Osteocyte (in vitro differentiated cells): ENCODE measurements at regions not wholly inside any gene's neighbourhood (a gene's known extent, or its start where the extent isn't known, plus 50 kb on each side); places are given as distances from the start of the nearest gene placed in this dataset.

Experiments
- DNase-seq: peaks from one replicate; pipeline ENCODE4 v3.0.0; 2021; ENCODE audit warnings: mixed read lengths; ENCODE audit not compliant: unreplicated experiment; ENCODE audit errors: extremely low spot score
- H3K27ac Mint-ChIP-seq: one replicate; pipeline ENCODE4 v1.8.0; 2021; ENCODE audit warnings: mild to moderate bottlenecking, mixed read lengths; ENCODE audit not compliant: unreplicated experiment
- H3K27me3 Mint-ChIP-seq: one replicate; pipeline ENCODE4 v1.8.0; 2021; ENCODE audit warnings: mixed read lengths; ENCODE audit not compliant: unreplicated experiment
- H3K36me3 Mint-ChIP-seq: one replicate; pipeline ENCODE4 v1.8.0; 2021; ENCODE audit warnings: mixed read lengths; ENCODE audit not compliant: unreplicated experiment
- H3K4me1 Mint-ChIP-seq: one replicate; pipeline ENCODE4 v1.8.0; 2021; ENCODE audit warnings: mixed read lengths; ENCODE audit not compliant: unreplicated experiment
- H3K4me3 Mint-ChIP-seq: one replicate; pipeline ENCODE4 v1.8.0; 2021; ENCODE audit warnings: mild to moderate bottlenecking, moderate library complexity, mixed read lengths; ENCODE audit not compliant: unreplicated experiment
- H3K9me3 Mint-ChIP-seq: one replicate; pipeline ENCODE4 v1.8.0; 2021; ENCODE audit warnings: mixed read lengths; ENCODE audit not compliant: unreplicated experiment
- TF ChIP-seq, protein P1 (sequence below): fragments of 200-600 bp; sonication (generic); IDR thresholded peaks from 2 replicates; pipeline ENCODE4 v1.5.0; 2021; ENCODE audit warnings: antibody characterized with exemption, mild to moderate bottlenecking, moderate library complexity

GRCh38 chr4:147327322-147327721 lies 153.6 kb upstream of the EDNRA start:
- no peak for DNase-seq
- Mint-ChIP-seq H3K9me3 (peaks cover 3% of the 10 kb centered on the region), H3K27me3 (no peaks in the 10 kb centered on the region), H3K4me1 (peaks cover 58% of the 10 kb centered on the region), H3K4me3 (no peak overlapping the region), H3K27ac (peak overlapping the region; percentile 91), H3K36me3 (peaks cover 3% of the 10 kb centered on the region)
- TF ChIP-seq, protein P1, sequence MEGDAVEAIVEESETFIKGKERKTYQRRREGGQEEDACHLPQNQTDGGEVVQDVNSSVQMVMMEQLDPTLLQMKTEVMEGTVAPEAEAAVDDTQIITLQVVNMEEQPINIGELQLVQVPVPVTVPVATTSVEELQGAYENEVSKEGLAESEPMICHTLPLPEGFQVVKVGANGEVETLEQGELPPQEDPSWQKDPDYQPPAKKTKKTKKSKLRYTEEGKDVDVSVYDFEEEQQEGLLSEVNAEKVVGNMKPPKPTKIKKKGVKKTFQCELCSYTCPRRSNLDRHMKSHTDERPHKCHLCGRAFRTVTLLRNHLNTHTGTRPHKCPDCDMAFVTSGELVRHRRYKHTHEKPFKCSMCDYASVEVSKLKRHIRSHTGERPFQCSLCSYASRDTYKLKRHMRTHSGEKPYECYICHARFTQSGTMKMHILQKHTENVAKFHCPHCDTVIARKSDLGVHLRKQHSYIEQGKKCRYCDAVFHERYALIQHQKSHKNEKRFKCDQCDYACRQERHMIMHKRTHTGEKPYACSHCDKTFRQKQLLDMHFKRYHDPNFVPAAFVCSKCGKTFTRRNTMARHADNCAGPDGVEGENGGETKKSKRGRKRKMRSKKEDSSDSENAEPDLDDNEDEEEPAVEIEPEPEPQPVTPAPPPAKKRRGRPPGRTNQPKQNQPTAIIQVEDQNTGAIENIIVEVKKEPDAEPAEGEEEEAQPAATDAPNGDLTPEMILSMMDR: no peak

DNA sequence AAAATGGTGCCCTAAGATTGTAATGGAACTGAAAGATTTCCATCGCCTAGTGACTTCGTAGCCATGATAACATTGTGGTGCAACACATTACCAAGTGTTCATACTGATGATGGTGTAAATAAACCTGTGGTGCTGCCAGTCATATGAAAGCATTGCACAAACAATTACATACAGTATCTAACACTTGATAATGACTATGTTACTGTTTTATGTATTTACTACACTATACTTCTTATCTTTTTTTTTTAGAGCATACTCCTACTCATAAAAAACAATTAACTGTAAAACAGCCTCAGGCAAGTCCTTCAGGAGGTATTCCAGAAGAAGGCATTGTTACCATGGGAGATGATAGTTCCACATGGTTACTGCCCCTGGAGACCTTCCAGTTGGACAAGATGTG lies 152.7 kb upstream of the EDNRA start:
- Mint-ChIP-seq H3K4me3 (no peak overlapping the region), H3K27me3 (no peaks in the 10 kb centered on the region), H3K27ac (no peak overlapping the region), H3K4me1 (peaks cover 63% of the 10 kb centered on the region), H3K9me3 (peaks cover 6% of the 10 kb centered on the region), H3K36me3 (peaks cover 3% of the 10 kb centered on the region)
- TF ChIP-seq, protein P1: no peak
- no peak for DNase-seq

DNA sequence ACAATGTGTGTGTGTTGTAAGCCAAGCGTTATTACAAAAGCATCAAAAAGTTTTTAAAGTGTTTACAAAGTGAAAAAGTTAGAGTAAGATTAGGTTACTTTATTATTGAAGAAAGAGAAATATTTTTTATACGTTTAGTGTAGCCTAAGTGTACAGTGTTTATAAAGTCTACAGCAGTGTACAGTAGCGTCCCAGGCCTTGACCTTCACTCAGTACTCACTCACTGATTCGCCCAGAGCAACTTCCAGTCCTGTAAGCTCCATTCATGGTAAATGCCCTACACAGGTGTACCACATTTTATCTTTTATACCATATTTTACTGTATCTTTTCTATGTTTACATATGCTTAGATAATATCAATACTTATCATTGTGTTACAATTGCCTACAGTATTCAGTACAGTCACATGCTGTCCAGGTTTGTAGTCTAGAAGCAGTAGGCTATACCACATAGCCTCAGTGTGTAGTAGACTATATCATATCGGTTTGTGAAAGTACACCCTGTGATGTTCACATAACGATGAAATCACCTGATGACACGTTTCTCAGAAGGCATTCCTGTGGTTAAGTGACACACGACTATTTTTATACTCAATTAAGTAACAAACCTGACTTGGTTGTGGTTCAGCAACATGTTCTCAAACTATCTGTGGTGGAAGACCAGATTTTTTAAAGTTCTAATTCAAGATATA lies 152.0 kb upstream of the EDNRA start:
- Mint-ChIP-seq H3K27me3 (no peaks in the 10 kb centered on the region), H3K9me3 (peaks cover 6% of the 10 kb centered on the region), H3K27ac (no peak overlapping the region), H3K36me3 (peaks cover 3% of the 10 kb centered on the region), H3K4me3 (no peak overlapping the region), H3K4me1 (peaks cover 62% of the 10 kb centered on the region)
- DNase-seq: no peak
- TF ChIP-seq, protein P1: no peak

GRCh38 chr4:147332091-147332490 lies 148.8 kb upstream of the EDNRA start:
- Mint-ChIP-seq H3K36me3 (peaks cover 3% of the 10 kb centered on the region), H3K9me3 (peaks cover 6% of the 10 kb centered on the region), H3K4me1 (peaks cover 55% of the 10 kb centered on the region), H3K27me3 (no peaks in the 10 kb centered on the region), H3K4me3 (no peak overlapping the region), H3K27ac (no peak overlapping the region)
- TF ChIP-seq, protein P1: no peak
- no peak for DNase-seq

GRCh38 chr4:147334478-147334877 lies 146.4 kb upstream of the EDNRA start:
- no peak overlapping the region for H3K4me3 Mint-ChIP-seq
- H3K4me1 Mint-ChIP-seq: peaks cover 39% of the 10 kb centered on the region
- H3K9me3 Mint-ChIP-seq: peaks cover 6% of the 10 kb centered on the region
- no peaks in the 10 kb centered on the region for H3K27me3 Mint-ChIP-seq
- no peak for DNase-seq
- TF ChIP-seq, protein P1: no peak
- peaks cover 3% of the 10 kb centered on the region for H3K36me3 Mint-ChIP-seq
- H3K27ac Mint-ChIP-seq: peak overlapping the region; percentile 75
